NCI-H510A treated with DMSO at 0.1 percent for 48 hours (cell line): ENCODE measurements at regions not wholly inside any gene's neighbourhood (a gene's known extent, or its start where the extent isn't known, plus 50 kb on each side); places are given as distances from the start of the nearest gene placed in this dataset.

ENCODE experiments used
- DNase-seq: peaks from one replicate; lab custom pipeline; 2025; lab: John Stamatoyannopoulos, UW

DNA sequence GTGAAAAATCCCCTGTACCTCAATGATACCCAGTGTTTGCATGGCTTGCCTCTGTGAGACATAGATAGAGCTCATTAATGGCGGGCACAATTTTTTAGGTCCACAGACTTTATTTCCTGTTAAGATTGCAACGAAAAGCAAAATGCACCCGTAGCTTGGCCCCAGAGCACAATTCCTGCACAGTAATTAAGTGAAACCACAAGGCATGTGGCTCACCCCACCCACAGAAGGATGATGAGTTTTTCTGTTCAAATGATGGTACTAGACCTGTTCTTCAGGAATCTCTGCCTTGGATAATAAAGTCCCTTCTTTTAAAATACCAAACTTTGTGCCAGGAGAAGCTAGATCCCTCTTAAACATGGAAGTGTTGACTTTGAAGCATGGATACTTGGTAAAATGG is 738.1 kb downstream of the QKI start:
- no peak for DNase-seq

DNA sequence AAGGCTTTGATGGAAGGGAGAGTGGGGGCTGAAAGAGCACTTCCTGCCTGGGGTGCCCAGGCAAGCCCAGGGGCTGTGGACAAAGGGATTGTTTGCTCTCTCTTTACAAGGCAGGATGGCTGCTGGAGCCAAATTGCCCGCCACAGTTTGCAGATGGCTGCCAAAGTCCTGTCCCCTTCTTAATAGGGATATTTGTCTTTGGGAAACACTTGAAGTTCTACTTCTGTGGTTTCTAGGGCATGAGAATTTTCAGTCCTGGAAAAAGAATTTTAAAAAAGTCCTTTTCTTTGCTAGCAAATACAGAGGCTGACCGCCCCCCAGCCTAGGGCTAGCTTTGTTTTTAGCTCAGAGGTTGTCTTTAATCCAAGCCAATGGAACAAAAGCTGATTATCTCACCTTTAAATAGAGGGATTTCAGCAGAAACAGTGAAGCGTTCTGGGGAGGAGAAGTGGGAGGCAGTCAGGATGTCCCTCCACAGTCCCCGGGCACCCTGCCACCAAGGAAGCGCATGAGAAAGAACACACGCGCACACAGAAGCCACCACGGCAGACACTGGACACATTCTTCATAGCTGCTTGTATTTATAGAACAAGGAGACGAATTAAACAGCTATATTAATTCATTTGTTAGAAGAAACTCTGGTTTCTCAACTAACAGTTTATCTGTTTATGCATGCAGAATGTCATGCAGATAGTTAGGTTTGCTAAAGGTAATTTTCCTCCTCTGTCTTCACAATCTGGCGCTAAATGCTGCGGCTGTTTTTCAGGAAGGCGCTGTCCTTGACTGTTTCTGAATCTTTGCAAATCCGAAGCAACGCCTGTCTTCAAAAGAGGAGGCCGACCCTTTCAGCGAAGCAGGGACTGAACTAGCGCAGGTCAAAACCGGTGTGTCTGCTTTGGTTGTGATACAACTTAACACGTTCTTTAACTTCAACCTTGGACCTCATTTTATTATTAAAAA is 736.9 kb downstream of the QKI start:
- peak; percentile 4 for DNase-seq

DNA sequence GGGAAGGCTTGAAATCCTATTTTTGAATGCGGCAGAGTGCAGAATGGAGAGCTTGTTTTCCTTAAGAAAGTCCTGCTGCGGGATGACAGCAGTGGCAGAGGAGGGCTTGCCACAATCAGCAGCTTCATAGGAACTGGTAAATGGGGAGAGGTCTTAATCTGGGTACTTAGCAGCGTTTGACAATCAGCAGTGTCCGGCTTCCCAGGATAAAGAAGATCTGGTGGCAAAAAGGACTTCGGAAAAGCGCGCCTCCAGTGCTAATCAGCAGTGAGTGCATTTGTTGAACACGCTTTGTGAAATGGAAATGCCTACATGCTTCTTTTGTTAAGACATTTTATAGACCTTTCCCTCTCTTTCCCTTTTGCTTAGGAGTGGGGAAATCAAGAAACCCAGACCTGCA is 735.7 kb downstream of the QKI start:
- no peak for DNase-seq

- DNase-seq = no peak
Measured at GRCh38 chr6:164148788-164149187, 734.3 kb downstream of the QKI start.

GRCh38 chr6:164144316-164144715 is 729.8 kb downstream of the QKI start:
- DNase-seq = no peak

GRCh38 chr6:164142322-164142721 is 727.8 kb downstream of the QKI start:
- DNase-seq = no peak

- no peak for DNase-seq
Measured at GRCh38 chr6:164135511-164136132, 721.1 kb downstream of the QKI start.

GRCh38 chr6:164133095-164133494 is 718.6 kb downstream of the QKI start:
- DNase-seq = peak; percentile 21

- DNase-seq = no peak
Measured at GRCh38 chr6:164130585-164130984, 716.1 kb downstream of the QKI start.

- DNase-seq = peak; percentile 56
Measured at GRCh38 chr6:164130151-164130550, 715.6 kb downstream of the QKI start.

DNA sequence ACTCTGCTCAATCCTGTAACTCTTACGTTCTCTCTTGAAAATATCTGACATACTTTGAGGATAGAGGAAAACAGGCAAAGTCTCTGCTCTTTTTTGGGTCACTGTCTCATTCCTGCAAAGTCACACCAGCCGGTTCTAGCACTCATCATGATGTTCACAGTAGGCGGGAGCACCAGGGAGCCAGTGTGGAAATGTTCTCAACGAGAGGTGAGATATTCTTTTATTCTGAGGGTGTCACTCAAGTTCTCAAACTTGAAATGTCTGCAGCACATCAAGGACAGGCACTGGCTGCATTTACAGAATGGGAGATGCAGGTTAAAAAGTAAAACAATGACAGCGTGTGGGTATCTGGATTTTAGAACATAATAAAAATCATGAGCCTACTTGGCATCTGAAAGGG is 714.7 kb downstream of the QKI start:
- DNase-seq = no peak

DNA sequence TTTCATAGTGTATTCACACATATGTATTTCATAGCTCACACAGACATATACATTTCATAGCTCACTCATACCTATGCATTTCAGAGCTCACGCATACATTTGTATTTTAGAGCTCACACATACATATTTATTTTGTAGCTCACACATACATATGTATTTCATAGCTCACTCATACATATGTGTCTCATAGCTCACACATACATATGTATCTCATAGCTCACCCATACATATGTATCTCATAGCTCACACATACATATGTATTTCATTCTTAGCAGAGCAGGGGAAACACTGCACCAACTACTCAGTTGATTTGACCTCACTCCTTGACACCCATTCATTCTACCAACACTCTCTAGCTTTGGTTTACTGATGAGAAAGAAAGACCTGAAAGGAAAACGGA is 713.6 kb downstream of the QKI start:
- DNase-seq = no peak

DNA sequence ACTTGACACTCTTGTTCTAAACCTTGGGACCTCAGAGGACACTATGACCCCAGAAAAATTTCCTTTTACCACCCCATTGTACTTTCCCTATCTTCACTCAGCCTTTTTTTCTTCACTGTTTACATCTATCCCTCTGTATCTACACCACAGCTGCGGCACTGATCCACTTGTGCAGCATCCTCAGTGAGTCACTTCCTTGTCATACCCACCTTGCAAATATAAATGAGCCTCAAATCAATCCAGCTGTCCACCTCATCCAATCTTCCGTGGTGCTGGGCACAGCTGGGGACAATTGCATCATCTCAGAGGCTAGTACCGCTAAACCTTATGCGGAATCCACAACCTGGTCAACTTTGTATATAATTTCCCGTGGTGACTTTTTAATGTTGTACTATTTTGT is 710.5 kb downstream of the QKI start:
- DNase-seq = no peak

- DNase-seq = no peak
Measured at GRCh38 chr6:164124473-164124872, 710.0 kb downstream of the QKI start.

GRCh38 chr6:164122109-164122508 is 707.6 kb downstream of the QKI start:
- DNase-seq = no peak

DNA sequence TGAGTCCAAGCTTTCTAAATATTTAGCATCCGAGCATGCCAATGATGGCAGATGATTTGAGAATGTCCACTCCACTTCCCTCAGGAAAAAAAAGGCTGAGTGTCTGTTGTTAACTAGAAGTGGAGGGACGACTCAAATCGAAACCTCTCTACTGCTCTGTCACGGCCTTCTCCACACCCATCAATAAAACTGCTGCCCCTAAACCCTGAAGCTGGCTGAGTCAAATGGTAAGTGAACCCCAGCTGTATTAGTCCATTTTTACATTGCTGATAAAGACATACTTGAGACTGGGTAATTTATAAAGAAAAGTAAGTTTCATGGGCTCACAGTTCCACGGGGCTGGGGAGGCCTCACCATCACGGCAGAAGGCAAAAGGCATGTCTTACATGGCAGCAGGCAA is 707.0 kb downstream of the QKI start:
- no peak for DNase-seq

DNA sequence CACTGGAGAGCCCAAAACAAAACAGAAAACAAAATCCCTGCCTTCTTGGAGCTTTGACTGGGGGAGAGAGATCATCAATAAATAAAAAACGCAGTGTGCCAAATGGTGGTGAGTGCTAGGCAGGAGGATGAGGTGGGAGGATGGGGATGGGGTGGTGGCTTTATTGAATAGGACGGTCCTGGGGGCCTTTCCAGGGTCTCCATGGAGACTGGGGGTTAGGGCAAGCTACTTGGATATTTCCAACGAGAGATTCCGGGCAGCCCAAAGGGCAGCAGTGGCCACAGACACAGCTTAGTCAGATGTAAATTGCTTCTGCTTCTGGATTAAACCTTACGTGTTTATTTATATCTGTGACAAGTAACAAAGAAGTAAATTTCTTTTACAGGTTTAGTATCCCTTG is 700.1 kb downstream of the QKI start:
- no peak for DNase-seq

DNA sequence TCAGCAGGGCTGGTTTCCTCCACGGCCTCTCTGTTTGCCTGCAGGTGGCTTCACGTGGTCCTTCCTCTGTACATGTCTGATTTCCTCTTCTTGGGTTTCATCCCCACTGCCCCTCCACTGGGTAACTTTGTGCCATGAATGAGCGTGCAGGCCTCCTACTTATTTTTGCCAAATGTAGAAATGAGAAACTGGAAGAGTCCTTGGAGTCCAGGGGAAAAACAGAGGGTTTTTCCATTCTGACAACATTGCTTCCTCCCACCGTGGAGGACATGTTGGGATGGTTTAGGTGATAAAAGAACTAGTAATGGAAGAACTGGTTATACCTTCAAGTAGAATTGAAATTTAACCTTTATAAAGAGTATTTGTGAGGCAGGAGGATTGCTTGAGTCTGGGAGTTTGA is 699.5 kb downstream of the QKI start:
- no peak for DNase-seq

DNA sequence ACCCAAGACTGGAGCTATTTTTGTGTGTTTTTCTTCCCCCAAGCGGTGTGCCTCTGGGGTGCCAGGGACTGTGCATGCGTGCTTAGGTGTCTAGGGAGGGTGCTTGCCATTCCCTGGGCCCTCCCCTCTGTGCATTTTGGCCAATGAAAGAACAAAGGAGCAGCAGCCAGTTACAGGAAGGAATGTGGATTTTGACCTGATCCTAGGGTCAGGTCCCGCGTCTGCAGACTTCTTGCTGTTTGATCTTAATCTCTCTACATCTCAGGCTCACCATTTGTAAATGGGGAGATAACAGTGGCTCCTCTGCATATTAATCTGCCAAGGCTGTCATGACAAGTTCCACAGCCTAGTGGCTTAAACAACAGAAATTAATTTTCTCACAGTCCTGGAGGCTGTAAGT is 699.1 kb downstream of the QKI start:
- no peak for DNase-seq

- DNase-seq = no peak
Measured at GRCh38 chr6:164109770-164110140, 695.2 kb downstream of the QKI start.

DNA sequence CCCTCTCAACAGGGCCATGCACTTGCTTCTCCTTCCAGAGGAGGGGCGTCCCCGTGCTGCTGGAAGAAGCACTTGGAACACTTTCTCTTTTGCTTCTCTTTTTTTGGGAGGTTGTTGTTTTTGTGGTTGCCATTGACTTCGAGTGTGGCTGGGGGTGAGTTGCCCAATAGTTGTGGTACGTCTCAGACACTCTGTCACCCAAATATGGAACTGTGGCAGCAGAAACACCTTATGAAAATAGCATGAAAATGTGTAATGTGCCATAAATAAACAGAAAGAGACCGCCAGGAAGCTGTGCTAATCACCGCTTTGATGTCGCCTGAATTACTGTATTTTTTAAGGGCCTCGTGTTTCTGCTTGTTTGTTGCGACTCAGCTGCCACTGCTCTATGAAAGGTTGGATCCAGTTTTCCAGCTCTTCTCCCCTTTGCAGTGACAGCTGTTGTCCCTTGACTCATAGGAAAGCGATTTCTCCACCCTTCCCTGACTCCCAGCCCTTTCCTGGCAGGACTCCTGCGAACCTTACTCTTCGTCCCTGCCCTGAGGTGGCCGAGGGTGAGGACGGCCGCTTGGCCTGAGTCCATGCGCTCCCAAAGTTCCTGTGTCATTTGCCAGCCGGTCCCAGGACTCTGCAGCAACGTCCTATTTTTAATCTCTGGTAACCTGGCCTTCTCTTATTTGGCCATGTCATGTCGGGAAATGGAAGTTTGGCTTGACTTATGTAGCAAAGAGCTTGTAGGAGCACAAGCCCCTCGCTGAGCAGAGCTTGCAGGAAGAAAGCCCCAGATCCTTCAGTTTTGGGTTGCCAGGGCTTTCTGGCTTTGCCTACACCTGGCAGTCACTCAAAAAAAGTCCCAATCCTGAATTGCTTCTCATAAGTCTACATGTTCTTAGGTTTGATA is 694.6 kb downstream of the QKI start:
- no peak for DNase-seq

DNA sequence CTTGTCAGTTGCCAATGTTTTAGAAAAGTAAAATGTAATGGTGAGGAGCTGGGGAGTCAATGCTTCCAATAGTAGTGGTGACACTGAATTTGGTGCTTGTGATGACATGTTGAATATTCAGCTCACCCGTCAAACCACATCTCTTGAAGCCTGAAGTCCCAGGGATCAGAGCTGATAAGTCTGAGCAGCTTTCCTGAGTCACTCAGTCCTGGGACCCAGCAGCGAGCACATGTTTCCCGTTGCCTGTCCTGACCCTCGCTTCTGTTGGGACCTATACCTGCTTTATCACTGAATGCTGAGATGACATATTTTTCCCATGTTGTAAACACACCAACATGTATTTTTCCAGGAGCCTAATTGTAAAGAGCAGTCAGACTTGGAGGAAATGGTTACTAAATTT is 693.6 kb downstream of the QKI start:
- no peak for DNase-seq
